H1 (cell line): ENCODE measurements at regions not wholly inside any gene's neighbourhood (a gene's known extent, or its start where the extent isn't known, plus 50 kb on each side); places are given as distances from the start of the nearest gene placed in this dataset.

Experiments used
- CTCF ChIA-PET: fragments of 300-600 bp; sonication (Branson Sonifier 250); formaldehyde crosslinking; loops from one replicate; lab custom pipeline; 2021; ENCODE audit not compliant: partially characterized antibody; lab: Charles Lee
- POLR2A ChIA-PET: fragments of 300-600 bp; sonication (Branson Sonifier 250); formaldehyde crosslinking; loops from one replicate; lab custom pipeline; 2021; ENCODE audit warnings: inconsistent platforms; ENCODE audit not compliant: partially characterized antibody; lab: Charles Lee
- DNase-seq, 2 experiments: peaks; one replicate each; pipeline versions ENCODE4 v3.0.0 to v3.0.0-alpha.2; 2010 to 2022; ENCODE audit warnings: low spot score in 2 of 2, low read depth in 1 of 2, mixed read lengths in 1 of 2
- FAIRE-seq: peaks from 2 replicates; lab custom pipeline; 2011; peaks lifted over from hg19 to GRCh38; lab: Jason Lieb, UNC
- H2AFZ ChIP-seq: 2 replicates; pipeline ENCODE4 v1.8.1; 2012; ENCODE audit warnings: low read length, inconsistent platforms
- H2AK5ac ChIP-seq: 2 replicates; pipeline ENCODE4 v1.6.1; 2013; ENCODE audit warnings: low read depth, low read length
- H2BK120ac ChIP-seq: replicated peaks from 2 replicates; pipeline ENCODE3; 2013; ENCODE audit warnings: low read depth, low read length, inconsistent platforms
- H2BK12ac ChIP-seq: 2 replicates; pipeline ENCODE4 v1.6.1; 2013; ENCODE audit warnings: low read depth, low read length
- H2BK15ac ChIP-seq: 2 replicates; pipeline ENCODE4 v1.6.1; 2013; ENCODE audit warnings: low read length
- H2BK20ac ChIP-seq: 2 replicates; pipeline ENCODE4 v1.6.1; 2013; ENCODE audit warnings: low read length
- H2BK5ac ChIP-seq: 2 replicates; pipeline ENCODE4 v1.6.1; 2013; ENCODE audit warnings: low read depth, low read length
- H3K14ac ChIP-seq: 2 replicates; pipeline ENCODE4 v1.6.1; 2013; ENCODE audit warnings: inconsistent platforms; ENCODE audit not compliant: insufficient read length
- H3K18ac ChIP-seq: 2 replicates; pipeline ENCODE4 v1.6.1; 2013; ENCODE audit warnings: low read length; ENCODE audit errors: extremely low read depth
- H3K23ac ChIP-seq: 2 replicates; pipeline ENCODE4 v1.6.1; 2013; ENCODE audit warnings: inconsistent platforms; ENCODE audit not compliant: insufficient read length
- H3K23me2 ChIP-seq: 2 replicates; pipeline ENCODE4 v1.6.1; 2013; ENCODE audit warnings: low read depth, low read length
- H3K27ac ChIP-seq: 2 replicates; pipeline ENCODE4 v1.6.1; 2011; ENCODE audit warnings: low read depth, low read length, inconsistent platforms
- H3K27me3 ChIP-seq, 4 experiments: replicated peaks in 1 of 4; 1 replicate in 1 of 4; 2 replicates in 3 of 4; pipeline versions ENCODE4 v1.6.1 to v1.8.1; 2011 to 2013; ENCODE audit warnings: low read length in 3 of 4, mild to moderate bottlenecking in 3 of 4, inconsistent platforms in 2 of 4, mixed read lengths in 2 of 4, moderate library complexity in 1 of 4; ENCODE audit not compliant: control insufficient read depth in 3 of 4, insufficient read depth in 3 of 4; ENCODE audit errors: extremely low read depth in 1 of 4
- H3K36me3 ChIP-seq, 4 experiments: 2 replicates each; pipeline versions ENCODE4 v1.6.1 to v1.8.1; 2011 to 2013; ENCODE audit warnings: mild to moderate bottlenecking in 4 of 4, low read length in 3 of 4, moderate library complexity in 2 of 4, control low read depth in 1 of 4, inconsistent platforms in 1 of 4; ENCODE audit not compliant: insufficient read depth in 4 of 4, control insufficient read depth in 2 of 4
- H3K4ac ChIP-seq: replicated peaks from 2 replicates; pipeline ENCODE3; 2013; ENCODE audit warnings: low read length, low read depth, mixed read lengths, inconsistent platforms; ENCODE audit not compliant: insufficient read length
- H3K4me1 ChIP-seq, 4 experiments: replicated peaks in 1 of 4; 1 replicate in 1 of 4; 2 replicates in 3 of 4; pipeline versions ENCODE4 v1.6.1 to v1.8.1; 2011 to 2013; ENCODE audit warnings: low read length in 3 of 4, inconsistent platforms in 2 of 4, mixed read lengths in 1 of 4; ENCODE audit not compliant: insufficient read depth in 4 of 4, control insufficient read depth in 3 of 4
- H3K4me2 ChIP-seq, 2 experiments: 2 replicates each; pipeline versions ENCODE4 v1.6.1 to v1.8.1; 2011 to 2013; ENCODE audit warnings: low read depth in 2 of 2, low read length in 2 of 2, control low read depth in 1 of 2, inconsistent platforms in 1 of 2, mild to moderate bottlenecking in 1 of 2; ENCODE audit not compliant: insufficient read depth in 1 of 2
- H3K4me3 ChIP-seq, 4 experiments: fragments of 200-600, 300-600 bp in 1 of 4; sonication (generic), shearing (Covaris generic), sonication (Bioruptor Twin) in 1 of 4; 2 replicates each; pipeline versions ENCODE4 v1.5.1 to v1.8.1; 2011 to 2016; ENCODE audit warnings: low read length in 4 of 4, low read depth in 3 of 4, control low read depth in 2 of 4, inconsistent platforms in 2 of 4, mild to moderate bottlenecking in 2 of 4, mixed read lengths in 1 of 4, moderate library complexity in 1 of 4; ENCODE audit not compliant: insufficient read depth in 2 of 4; ENCODE audit errors: extremely low read depth in 1 of 4
- H3K56ac ChIP-seq: replicated peaks from 2 replicates; pipeline ENCODE3; 2013; ENCODE audit warnings: low read depth, mild to moderate bottlenecking, mixed read lengths, low read length, inconsistent platforms; ENCODE audit not compliant: insufficient read length
- H3K79me1 ChIP-seq: 2 replicates; pipeline ENCODE4 v1.6.1; 2013; ENCODE audit warnings: low read depth, low read length, control low read depth
- H3K79me2 ChIP-seq, 2 experiments: 2 replicates each; pipeline versions ENCODE4 v1.6.1 to v1.8.1; 2012 to 2013; ENCODE audit warnings: low read length in 2 of 2, mild to moderate bottlenecking in 2 of 2, inconsistent platforms in 1 of 2; ENCODE audit not compliant: insufficient read depth in 2 of 2, control insufficient read depth in 1 of 2
- H3K9ac ChIP-seq, 4 experiments: replicated peaks in 1 of 4; 1 replicate in 1 of 4; 2 replicates in 3 of 4; pipeline versions ENCODE4 v1.6.1 to v1.8.1; 2011 to 2013; ENCODE audit warnings: low read depth in 3 of 4, low read length in 3 of 4, control low read depth in 2 of 4, mild to moderate bottlenecking in 2 of 4, moderate library complexity in 2 of 4, inconsistent platforms in 1 of 4; ENCODE audit errors: extremely low read depth in 1 of 4
- H3K9me3 ChIP-seq, 2 experiments: 2 replicates each; pipeline versions ENCODE4 v1.6.1 to v1.8.1; 2012 to 2013; ENCODE audit warnings: mild to moderate bottlenecking in 2 of 2, moderate library complexity in 2 of 2, control low read depth in 1 of 2, inconsistent platforms in 1 of 2, low read depth in 1 of 2, low read length in 1 of 2, mixed read lengths in 1 of 2; ENCODE audit not compliant: insufficient read depth in 2 of 2
- H4K20me1 ChIP-seq, 2 experiments: replicated peaks in 1 of 2; 2 replicates each; pipeline versions ENCODE3 to v1.8.1; 2011 to 2013; ENCODE audit warnings: inconsistent platforms in 2 of 2, low read length in 2 of 2, mild to moderate bottlenecking in 1 of 2; ENCODE audit not compliant: insufficient read depth in 2 of 2, control insufficient read depth in 1 of 2
- H4K5ac ChIP-seq: 2 replicates; pipeline ENCODE4 v1.6.1; 2013; ENCODE audit warnings: low read length, low read depth, mixed read lengths, inconsistent platforms; ENCODE audit not compliant: insufficient read length
- H4K8ac ChIP-seq: 2 replicates; pipeline ENCODE4 v1.8.0; 2013; ENCODE audit warnings: mild to moderate bottlenecking, moderate library complexity, low read length, inconsistent platforms; ENCODE audit not compliant: insufficient read depth; ENCODE audit errors: extremely low read depth
- H4K91ac ChIP-seq: replicated peaks from 2 replicates; pipeline ENCODE3; 2013; ENCODE audit warnings: low read length, mixed read lengths, inconsistent platforms; ENCODE audit not compliant: insufficient read length
- ATF2 ChIP-seq: IDR thresholded peaks from 2 replicates; pipeline ENCODE4 v1.6.1; 2012; ENCODE audit warnings: low read length, inconsistent platforms
- BCL11A ChIP-seq, 2 experiments: IDR thresholded peaks; one replicate each; pipeline ENCODE4 v1.6.1; 2011; ENCODE audit warnings: low read depth in 2 of 2, low read length in 2 of 2, mild to moderate bottlenecking in 2 of 2
- FOSL1 ChIP-seq: IDR thresholded peaks from 2 replicates; pipeline ENCODE4 v1.6.1; 2011; ENCODE audit warnings: mild to moderate bottlenecking, low read depth, low read length, moderate library complexity; ENCODE audit not compliant: insufficient read depth
- JUND ChIP-seq: IDR thresholded peaks from 2 replicates; pipeline ENCODE4 v1.6.1; 2011; ENCODE audit warnings: mild to moderate bottlenecking, improper control_type of control experiment, low read length
- KDM4A ChIP-seq: IDR thresholded peaks from one replicate; pipeline ENCODE4 v1.7.1; 2012; ENCODE audit warnings: low read depth, mild to moderate bottlenecking, moderate library complexity, low read length, inconsistent platforms; ENCODE audit not compliant: severe bottlenecking
- MAFK ChIP-seq: IDR thresholded peaks from 2 replicates; pipeline ENCODE4 v1.6.1; 2012; ENCODE audit warnings: low read depth, mild to moderate bottlenecking, improper control_type of control experiment, low read length
- POU5F1 ChIP-seq: IDR thresholded peaks from 2 replicates; pipeline ENCODE4 v1.6.1; 2011; ENCODE audit warnings: low read depth, mild to moderate bottlenecking, low read length, moderate library complexity
- RNF2 ChIP-seq: fragments of 200-900, 300-1000 bp; sonication (generic); IDR thresholded peaks from 2 replicates; pipeline ENCODE4 v1.7.1; 2016; ENCODE audit warnings: borderline replicate concordance, low read depth, mild to moderate bottlenecking, antibody characterized with exemption, low read length; ENCODE audit not compliant: poor library complexity, severe bottlenecking; ENCODE audit errors: missing control alignments
- SAP30 ChIP-seq: fragments of 300-600 bp; sonication (generic); IDR thresholded peaks from 2 replicates; pipeline ENCODE4 v1.7.1; 2012; ENCODE audit warnings: low read length, moderate library complexity, mild to moderate bottlenecking, inconsistent platforms; ENCODE audit not compliant: insufficient read depth, insufficient replicate concordance
- SP2 ChIP-seq: IDR thresholded peaks from 2 replicates; pipeline ENCODE4 v1.6.1; 2012; ENCODE audit warnings: mild to moderate bottlenecking, low read length, inconsistent platforms
- SRF ChIP-seq: IDR thresholded peaks from 2 replicates; pipeline ENCODE4 v1.6.1; 2011; ENCODE audit warnings: mild to moderate bottlenecking, low read depth, low read length, moderate library complexity
- TAF1 ChIP-seq: IDR thresholded peaks from 2 replicates; pipeline ENCODE4 v1.6.1; 2011; ENCODE audit warnings: mild to moderate bottlenecking, low read depth, low read length
- TEAD4 ChIP-seq: IDR thresholded peaks from 2 replicates; pipeline ENCODE4 v1.6.1; 2012; ENCODE audit warnings: low read depth, low read length, inconsistent platforms, mixed read lengths
- WGBS, 2 experiments: shearing (Covaris generic) in 1 of 2; methylation state at CpG; one replicate each; pipeline versions ENCODE4 v1.1.6 to v1.1.7; 2013 to 2015; ENCODE audit warnings: low lambda C conversion rate in 2 of 2, mixed read lengths in 2 of 2, inconsistent platforms in 1 of 2, low coverage in 1 of 2, missing lambda C conversion rate in 1 of 2; ENCODE audit not compliant: insufficient replicate concordance in 2 of 2, insufficient coverage in 1 of 2, insufficient read length in 1 of 2; ENCODE audit errors: extremely low coverage in 1 of 2, missing lambda C conversion rate in 1 of 2; 5-methylcytosine and 5-hydroxymethylcytosine counted together

- POLR2A ChIA-PET, result no interaction called here
- Histone ChIP-seq H3K23ac (no peak overlapping the region), H3K14ac (no peak overlapping the region), H2AK5ac (no peak overlapping the region), H3K4me3 (no peak overlapping the region), H4K20me1 (no peaks in the 10 kb centered on the region), H4K8ac (no peak overlapping the region), H2BK120ac (no peak overlapping the region), H3K56ac (no peak overlapping the region), H2BK12ac (no peak overlapping the region), H3K4ac (no peak overlapping the region), H4K91ac (no peak overlapping the region), H3K79me2 (no peaks in the 10 kb centered on the region), H2BK20ac (no peak overlapping the region), H3K27me3 (no peaks in the 10 kb centered on the region), H2AFZ (no peak overlapping the region), H3K27ac (no peak overlapping the region), H3K79me1 (no peaks in the 10 kb centered on the region), H3K9me3 (no peaks in the 10 kb centered on the region), H3K23me2 (no peaks in the 10 kb centered on the region), H3K18ac (no peak overlapping the region), H3K36me3 (no peaks in the 10 kb centered on the region), H2BK5ac (no peak overlapping the region), H2BK15ac (no peak overlapping the region), H4K5ac (no peak overlapping the region), H3K4me1 (0 out of 7 replicates have a peak, but pooled peaks cover 0 to 1% (median 0%) of the 10 kb centered on the region in 4 experiments), H3K9ac (no peak overlapping the region), H3K4me2 (no peak overlapping the region)
- FAIRE-seq, result no peak
- CTCF ChIA-PET, result no interaction called here
- no peak for DNase-seq
- 97% methylated on average over 2 of the region's 2 CpGs; no CpG with 5 or more reads in 1 of the 2 experiments for WGBS, 2 experiments
- TF ChIP-seq KDM4A, result no peak
- no peak for TF ChIP-seq TEAD4
- TF ChIP-seq SRF, result no peak
- no peak for TF ChIP-seq RNF2
- no peak for TF ChIP-seq MAFK
- no peak for TF ChIP-seq SAP30
- TF ChIP-seq JUND, result no peak
- TF ChIP-seq POU5F1, result no peak
- no peak for TF ChIP-seq TAF1
- no peak for TF ChIP-seq ATF2
- TF ChIP-seq SP2, result no peak
- no peak for TF ChIP-seq FOSL1
- TF ChIP-seq BCL11A (IDR thresholded peaks at IDR 0.05; ENCODE audit: low read depth in 2 of 2, low read length in 2 of 2), result no peak
Measured at GRCh38 chr2:4695281-4695861, 992.0 kb downstream of the DCDC2C start.
